Superior temporal gyrus (tissue), 1 donor: ENCODE measurements at regions not wholly inside any gene's neighbourhood (a gene's known extent, or its start where the extent isn't known, plus 50 kb on each side); places are given as distances from the start of the nearest gene placed in this dataset.
"Not testable (repeated sequence)": the region's sequence is repeated elsewhere in the genome, so short reads cannot be mapped to it uniquely, and the experiment has no call there.

Source experiments
- DNase-seq: peaks from one replicate; pipeline ENCODE4 v3.0.0-alpha.2; 2016; ENCODE audit errors: extremely low spot score

DNA sequence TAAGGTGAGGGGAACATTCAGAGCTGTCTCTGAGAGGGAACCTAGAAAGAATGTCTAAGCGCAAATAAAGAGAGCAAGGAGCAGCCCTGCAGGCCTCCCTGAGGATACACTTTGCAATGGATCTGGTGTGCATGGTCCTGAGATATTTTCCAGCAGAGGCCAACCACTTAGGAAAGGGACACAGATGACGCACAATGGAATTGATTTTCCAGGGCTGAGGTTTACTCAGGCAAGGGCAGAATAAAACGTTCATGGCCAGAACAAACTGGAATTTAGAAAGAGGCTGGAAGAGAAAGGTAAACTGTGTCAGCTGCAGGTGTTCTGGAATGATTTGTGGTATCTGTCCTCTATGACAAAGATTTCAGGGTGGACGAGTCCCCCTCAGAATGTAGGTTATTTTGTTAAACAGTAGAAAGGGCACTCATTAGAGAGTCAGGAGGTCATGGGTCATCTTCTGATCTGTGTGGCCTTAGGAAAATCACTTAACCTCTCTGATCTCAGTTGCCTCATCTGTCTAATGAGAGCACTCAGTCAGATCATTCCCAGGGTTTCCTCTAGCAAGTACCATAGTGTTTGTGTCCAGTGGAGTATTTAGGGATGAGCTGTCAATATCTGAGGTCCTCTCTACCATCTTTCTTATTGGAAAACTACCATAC is 61.8 kb upstream of the PGBD5 start:
- DNase-seq = no peak

DNA sequence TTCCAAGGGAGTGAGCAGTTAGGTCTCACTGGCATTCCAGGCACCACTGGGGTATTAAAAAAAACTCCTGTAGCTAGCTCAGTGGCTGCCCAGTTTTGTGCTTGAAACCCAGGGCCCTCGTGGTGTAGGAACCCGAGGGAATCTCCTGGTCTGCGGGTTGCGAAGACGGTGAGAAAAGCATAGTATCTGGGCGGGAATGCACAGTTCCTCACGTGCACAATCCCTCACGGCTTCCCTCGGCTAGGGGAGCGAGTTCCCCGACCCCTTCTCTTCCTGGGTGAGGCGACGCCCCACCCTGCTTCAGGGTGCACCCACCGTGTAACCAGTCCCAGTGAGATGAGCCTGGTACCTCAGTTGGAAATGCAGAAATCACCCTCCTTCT is 50.5 kb upstream of the PGBD5 start:
- no peak for DNase-seq

DNA sequence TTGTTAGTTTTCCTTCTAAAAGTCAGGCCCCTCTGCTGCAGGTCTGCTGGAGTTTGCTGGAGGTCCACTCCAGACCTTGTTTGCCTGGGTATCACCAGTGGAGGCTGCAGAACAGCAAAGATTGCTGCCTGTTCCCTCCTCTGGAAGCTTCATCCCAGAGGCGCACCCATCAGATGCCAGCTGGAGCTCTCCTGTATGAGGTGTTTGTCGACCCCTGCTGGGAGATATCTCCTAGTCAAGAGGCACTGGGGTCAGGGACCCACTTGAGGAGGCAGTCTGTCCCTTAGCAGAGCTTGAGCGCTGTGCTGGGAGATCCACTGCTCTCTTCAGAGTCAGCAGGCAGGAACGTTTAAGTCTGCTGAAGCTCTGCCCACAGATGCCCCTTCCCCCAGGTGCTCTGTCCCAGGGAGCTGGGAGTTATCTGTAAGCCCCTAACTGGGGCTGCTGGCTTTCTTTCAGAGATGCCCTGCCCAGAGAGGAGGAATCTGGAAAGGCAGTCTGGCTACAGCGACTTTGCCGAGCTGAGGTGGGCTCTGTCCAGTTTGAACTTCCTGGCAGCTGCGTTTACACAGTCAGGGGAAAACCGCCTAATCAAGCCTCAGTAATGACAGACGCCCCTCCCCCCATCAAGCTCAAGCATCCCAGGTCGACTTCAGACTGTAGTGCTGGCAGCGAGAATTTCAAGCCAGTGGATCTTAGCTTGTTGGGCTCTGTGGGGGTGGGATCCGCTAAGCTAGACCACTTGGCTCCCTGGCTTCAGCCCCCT is 49.9 kb upstream of the PGBD5 start:
- not testable (repeated sequence) for DNase-seq
